ENCODE measurements at regions not wholly inside any gene's neighbourhood (a gene's known extent, or its start where the extent isn't known, plus 50 kb on each side); places are given as distances from the start of the nearest gene placed in this dataset.

DNA sequence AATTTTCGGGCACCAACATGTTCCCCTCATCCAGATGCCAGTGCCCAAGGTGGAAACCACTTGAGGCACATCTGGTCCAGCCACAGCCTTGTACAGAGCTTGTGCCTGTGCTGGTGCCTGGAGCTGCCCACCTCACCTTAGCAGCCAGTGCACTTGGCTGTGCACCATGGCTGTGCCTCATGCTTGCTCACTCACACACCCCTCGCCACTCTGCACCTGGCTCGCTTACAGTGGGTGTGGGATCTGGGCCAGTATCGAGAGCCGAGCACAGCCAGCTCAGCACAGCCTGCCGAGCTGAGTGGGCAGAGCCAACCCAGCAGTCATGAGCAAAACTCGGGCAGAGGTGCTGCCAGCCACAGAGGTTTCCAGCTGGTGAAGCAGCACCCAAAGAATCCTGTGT, 139.9 kb upstream of the NUPR2 start (continued):
- TF ChIP-seq, protein P1, sequence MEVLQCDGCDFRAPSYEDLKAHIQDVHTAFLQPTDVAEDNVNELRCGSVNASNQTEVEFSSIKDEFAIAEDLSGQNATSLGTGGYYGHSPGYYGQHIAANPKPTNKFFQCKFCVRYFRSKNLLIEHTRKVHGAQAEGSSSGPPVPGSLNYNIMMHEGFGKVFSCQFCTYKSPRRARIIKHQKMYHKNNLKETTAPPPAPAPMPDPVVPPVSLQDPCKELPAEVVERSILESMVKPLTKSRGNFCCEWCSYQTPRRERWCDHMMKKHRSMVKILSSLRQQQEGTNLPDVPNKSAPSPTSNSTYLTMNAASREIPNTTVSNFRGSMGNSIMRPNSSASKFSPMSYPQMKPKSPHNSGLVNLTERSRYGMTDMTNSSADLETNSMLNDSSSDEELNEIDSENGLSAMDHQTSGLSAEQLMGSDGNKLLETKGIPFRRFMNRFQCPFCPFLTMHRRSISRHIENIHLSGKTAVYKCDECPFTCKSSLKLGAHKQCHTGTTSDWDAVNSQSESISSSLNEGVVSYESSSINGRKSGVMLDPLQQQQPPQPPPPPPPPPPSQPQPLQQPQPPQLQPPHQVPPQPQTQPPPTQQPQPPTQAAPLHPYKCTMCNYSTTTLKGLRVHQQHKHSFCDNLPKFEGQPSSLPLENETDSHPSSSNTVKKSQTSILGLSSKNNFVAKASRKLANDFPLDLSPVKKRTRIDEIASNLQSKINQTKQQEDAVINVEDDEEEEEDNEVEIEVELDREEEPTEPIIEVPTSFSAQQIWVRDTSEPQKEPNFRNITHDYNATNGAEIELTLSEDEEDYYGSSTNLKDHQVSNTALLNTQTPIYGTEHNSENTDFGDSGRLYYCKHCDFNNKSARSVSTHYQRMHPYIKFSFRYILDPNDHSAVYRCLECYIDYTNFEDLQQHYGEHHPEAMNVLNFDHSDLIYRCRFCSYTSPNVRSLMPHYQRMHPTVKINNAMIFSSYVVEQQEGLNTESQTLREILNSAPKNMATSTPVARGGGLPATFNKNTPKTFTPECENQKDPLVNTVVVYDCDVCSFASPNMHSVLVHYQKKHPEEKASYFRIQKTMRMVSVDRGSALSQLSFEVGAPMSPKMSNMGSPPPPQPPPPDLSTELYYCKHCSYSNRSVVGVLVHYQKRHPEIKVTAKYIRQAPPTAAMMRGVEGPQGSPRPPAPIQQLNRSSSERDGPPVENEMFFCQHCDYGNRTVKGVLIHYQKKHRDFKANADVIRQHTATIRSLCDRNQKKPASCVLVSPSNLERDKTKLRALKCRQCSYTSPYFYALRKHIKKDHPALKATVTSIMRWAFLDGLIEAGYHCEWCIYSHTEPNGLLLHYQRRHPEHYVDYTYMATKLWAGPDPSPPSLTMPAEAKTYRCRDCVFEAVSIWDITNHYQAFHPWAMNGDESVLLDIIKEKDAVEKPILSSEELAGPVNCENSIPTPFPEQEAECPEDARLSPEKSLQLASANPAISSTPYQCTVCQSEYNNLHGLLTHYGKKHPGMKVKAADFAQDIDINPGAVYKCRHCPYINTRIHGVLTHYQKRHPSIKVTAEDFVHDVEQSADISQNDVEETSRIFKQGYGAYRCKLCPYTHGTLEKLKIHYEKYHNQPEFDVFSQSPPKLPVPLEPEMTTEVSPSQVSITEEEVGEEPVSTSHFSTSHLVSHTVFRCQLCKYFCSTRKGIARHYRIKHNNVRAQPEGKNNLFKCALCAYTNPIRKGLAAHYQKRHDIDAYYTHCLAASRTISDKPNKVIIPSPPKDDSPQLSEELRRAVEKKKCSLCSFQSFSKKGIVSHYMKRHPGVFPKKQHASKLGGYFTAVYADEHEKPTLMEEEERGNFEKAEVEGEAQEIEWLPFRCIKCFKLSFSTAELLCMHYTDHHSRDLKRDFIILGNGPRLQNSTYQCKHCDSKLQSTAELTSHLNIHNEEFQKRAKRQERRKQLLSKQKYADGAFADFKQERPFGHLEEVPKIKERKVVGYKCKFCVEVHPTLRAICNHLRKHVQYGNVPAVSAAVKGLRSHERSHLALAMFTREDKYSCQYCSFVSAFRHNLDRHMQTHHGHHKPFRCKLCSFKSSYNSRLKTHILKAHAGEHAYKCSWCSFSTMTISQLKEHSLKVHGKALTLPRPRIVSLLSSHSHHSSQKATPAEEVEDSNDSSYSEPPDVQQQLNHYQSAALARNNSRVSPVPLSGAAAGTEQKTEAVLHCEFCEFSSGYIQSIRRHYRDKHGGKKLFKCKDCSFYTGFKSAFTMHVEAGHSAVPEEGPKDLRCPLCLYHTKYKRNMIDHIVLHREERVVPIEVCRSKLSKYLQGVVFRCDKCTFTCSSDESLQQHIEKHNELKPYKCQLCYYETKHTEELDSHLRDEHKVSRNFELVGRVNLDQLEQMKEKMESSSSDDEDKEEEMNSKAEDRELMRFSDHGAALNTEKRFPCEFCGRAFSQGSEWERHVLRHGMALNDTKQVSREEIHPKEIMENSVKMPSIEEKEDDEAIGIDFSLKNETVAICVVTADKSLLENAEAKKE (CRISPR knock-in tag; IDR thresholded peaks at IDR 0.05): no peak
- TF ChIP-seq EZH2 (IDR thresholded peaks at IDR 0.05; ENCODE audit: low read depth, unreplicated experiment) (no peak), REST (IDR thresholded peaks at IDR 0.05; ENCODE audit: unreplicated experiment) (no peak), CREB1 (CRISPR knock-in tag; IDR thresholded peaks at IDR 0.05; ENCODE audit: low read depth) (no peak), ZNF114 (CRISPR knock-in tag; IDR thresholded peaks at IDR 0.05) (no peak), POLR2AphosphoS5 (IDR thresholded peaks at IDR 0.05; ENCODE audit: low read depth) (no peak)

- Histone ChIP-seq H3K4me1 (ENCODE audit: insufficient read depth) (no peaks in the 10 kb centered on the region), H3K36me3 (ENCODE audit: insufficient read depth) (peaks cover 6% of the 10 kb centered on the region; the same call in 1 of the 2 replicates), H3K27ac (ENCODE audit: low read depth) (no peak overlapping the region), H4K20me1 (replicated peaks; ENCODE audit: insufficient read depth) (no peaks in the 10 kb centered on the region), H3K4me2 (no peak overlapping the region), H3K27me3 (ENCODE audit: insufficient read depth) (no peaks in the 10 kb centered on the region), H3F3A (replicated peaks; ENCODE audit: low read depth) (no peaks in the 10 kb centered on the region), H2AFZ (no peak overlapping the region), H3K9me2 (ENCODE audit: insufficient read depth) (no peaks in the 10 kb centered on the region), H3K4me3 (no peak overlapping the region), H3K79me2 (replicated peaks; ENCODE audit: insufficient read depth) (no peaks in the 10 kb centered on the region)
- Mint-ChIP-seq H3K27me3 (ENCODE audit: insufficient read depth, low read depth, poor library complexity) (peaks cover 11% of the 10 kb centered on the region), H3K9me3 (peaks cover 96% of the 10 kb centered on the region), H3K4me3 (no peak overlapping the region), H3K4me1 (no peaks in the 10 kb centered on the region), H3K36me3 (ENCODE audit: low read depth) (peaks cover 53% of the 10 kb centered on the region), H3K27ac (no peak overlapping the region)
- ATAC-seq (no peak), DNase-seq (ENCODE audit: low spot score) (no peak)
- TF ChIP-seq, protein P1 (CRISPR knock-in tag; IDR thresholded peaks at IDR 0.05): no peak
Measured at GRCh38 chr7:56250135-56250534, 133.9 kb upstream of the NUPR2 start.
